ENCODE measurements at regions not wholly inside any gene's neighbourhood (a gene's known extent, or its start where the extent isn't known, plus 50 kb on each side); places are given as distances from the start of the nearest gene placed in this dataset.
"Not testable (repeated sequence)": the region's sequence is repeated elsewhere in the genome, so short reads cannot be mapped to it uniquely, and the experiment has no call there.

DNA sequence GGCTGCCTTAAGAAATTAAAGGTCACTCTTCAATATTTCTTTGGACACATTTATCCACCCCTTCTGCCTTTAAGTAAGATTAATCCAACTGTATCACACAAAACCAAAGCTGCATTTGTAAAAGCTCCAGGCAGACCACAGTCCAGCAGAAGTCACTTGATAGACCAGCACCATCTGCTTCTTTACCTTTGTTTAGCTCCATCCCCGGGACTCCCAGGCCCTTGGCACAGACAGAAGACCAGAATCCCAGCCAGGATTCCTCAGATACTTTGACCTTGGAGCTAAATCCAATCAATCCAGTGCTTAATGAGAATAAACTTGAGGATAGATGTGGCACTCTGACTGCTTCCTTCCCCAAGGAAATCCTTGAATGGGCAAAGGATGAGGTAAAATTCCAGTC lies 333.1 kb upstream of the RASGEF1B start:
- DNase-seq, result no peak

DNA sequence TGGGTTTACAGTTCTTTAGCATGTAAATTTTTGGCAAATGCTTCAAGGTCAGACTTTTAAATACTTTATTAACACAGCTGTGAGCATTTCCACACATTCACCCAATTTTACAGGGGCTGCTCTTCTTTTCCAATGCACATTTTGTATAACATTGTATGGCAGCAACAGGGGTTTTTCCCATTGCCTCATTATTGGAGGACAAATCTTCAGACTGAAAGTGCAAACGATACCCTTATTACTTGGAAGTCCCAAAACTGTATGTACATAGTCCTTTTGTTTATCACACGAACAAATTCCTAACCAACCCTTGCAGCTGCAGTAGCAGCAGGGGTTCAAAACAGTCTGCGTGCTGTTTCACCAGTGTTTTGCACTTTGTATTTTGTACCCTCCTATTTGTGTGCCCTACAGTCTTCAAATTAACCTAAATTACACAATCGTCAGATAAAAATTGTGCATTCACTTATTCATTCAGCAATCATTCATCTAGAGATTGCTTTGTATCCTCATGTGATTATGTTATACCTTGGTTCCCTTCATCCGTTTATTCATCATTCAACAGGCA lies 330.7 kb upstream of the RASGEF1B start:
- DNase-seq, result no peak

DNA sequence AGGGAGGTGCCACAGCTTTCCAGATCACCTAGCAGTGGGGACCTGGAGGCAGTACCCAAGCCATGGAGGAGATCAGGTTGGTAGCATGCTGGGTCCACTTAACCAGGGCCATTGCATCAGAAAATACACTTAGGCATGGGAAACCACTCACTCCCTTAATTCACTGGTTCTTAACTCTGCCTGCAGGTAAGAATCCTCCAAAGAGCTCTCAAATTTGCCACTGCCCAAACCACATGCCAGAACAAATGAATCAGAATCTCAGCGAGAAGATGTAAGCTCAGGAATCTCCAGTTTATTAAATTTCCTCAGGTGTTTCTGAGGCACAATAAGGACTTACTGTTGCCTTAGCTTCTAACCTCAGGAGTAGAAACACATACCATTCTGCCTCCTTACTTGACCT lies 327.7 kb upstream of the RASGEF1B start:
- DNase-seq, result no peak

DNA sequence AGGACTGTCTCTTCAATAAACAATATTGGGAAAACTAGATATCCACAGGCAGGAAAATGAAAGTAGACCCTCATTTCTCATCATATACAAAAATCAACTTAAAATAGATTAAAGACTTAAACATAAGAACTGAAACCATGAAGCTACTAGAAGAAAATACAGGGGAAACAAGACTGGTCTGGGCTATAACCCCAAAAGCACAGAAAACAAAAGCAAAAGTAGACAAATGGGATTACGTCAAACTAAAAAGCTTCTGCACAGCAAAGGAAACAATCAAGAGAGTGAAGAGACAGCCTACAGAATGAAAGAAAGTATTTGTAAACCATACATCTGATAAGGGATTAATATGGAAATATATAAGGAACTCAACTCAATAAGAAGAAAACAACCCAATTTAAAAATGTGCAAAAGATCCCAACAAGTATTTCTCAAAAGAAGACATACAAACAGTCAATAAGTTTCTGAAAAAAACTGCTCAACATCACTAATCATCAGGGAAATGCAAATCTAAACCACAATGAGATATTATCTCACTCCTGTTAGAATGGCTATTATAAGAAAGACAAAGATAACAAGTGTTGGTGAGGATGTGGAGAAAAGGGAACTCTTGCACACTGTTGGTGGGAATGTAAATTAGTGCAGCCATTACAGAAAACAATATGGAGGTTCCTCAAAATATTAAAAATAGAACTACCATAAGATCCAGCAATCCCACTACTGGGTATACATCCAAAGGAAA lies 325.3 kb upstream of the RASGEF1B start:
- no peak for DNase-seq

DNA sequence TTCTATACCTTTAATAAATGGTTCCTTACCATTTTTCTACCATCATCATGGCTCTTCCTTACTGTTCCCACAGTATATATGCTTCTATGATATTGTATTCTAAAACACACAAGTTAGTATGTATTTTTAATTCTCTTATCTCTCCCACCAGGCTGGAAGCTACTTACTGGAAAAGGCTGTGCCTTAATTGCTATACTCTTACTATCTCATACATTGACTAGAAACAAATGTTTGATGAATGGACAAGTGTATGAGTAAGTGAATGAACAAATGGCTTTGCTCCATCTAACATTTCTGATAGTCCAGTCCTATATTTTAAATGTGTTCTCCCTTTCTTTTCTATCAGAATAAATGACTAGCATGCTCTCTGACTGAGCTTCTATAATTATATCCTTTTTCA lies 320.8 kb upstream of the RASGEF1B start:
- no peak for DNase-seq

DNA sequence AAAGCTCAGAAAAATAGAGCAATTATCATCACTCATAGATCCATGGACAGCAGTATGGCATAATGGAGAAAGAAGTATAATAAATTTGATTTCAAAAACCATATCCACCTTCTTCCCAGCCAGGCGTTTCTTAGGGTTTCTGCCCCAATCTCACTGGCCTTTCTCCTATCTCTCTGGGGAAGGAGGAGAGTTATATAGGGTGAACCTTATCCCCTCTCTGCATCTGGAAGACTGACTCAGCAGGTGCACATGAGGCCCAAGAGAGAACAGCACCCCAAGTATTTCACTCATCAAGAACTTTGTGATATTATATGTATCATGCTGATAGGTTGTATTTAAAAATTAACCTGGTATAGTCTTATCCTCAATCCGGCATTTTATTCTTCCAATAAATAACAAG lies 318.8 kb upstream of the RASGEF1B start:
- DNase-seq, result no peak

DNA sequence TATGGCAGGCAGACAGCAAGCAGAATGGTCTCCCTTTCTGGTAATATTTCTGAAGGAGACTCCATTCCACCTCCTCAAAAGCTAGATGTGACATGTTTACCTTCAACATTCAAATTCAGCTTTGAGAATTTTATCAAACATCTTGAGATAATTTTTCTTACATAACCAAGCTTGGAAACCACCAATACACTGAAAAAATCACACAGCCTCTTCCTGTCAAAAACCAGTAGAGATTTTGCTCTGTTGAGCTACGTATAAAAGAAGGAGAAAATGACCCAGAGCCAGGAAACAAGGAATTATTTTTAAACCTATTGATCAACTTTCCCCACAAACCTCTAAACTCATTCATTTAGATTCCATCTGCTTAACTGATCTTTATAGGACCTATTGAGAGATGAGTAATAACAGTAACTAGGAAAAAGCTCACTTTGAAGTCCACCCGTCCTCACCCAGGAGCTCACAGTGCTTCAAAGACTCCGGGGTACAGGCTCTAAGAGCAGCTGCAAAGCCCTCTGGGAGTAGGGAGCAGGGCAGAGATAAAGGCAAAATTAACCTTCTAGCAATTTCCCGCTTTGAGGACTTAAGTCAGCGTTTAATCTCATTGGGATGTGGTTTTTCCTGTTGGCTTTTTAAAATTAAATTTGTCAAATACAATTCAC lies 318.2 kb upstream of the RASGEF1B start:
- no peak for DNase-seq

DNA sequence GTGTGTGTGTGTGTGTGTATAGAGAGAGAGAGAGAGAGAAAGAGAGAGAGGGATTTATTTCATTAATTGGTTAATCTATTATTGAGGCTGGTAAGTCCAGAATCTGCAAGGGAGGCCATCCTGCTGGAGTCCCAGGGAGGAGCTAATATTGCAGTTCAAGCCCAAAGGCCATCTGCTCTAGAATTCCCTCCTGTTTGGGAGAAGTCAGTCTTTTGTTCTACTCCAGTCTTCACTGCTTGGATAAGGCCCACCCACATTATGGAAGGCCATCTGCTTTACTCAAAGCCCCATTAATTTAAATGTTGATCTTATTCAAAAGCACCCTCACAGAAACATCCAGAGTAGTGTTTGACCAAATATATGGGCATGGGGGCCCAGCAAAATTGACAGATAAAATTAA lies 317.5 kb upstream of the RASGEF1B start:
- DNase-seq, result no peak

DNA sequence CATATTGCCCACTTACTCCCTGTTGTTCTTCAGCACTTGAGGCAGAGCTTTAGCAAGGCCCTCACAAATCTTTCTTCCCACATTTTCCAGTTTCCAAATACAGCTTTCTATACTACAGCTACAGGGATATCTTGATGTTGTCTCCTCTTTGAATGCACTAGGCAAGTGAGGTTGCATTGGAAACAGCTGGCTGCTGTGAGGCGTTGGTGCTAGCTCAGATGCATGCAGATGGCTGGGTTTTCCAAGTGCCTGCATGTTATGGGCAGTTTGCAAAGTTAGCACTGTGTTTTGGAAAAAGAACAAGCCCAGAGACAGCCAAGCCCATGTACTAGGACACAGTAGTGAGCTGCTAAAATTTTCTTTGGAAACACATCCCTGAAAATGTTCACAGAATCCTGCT lies 315.1 kb upstream of the RASGEF1B start:
- no peak for DNase-seq

DNA sequence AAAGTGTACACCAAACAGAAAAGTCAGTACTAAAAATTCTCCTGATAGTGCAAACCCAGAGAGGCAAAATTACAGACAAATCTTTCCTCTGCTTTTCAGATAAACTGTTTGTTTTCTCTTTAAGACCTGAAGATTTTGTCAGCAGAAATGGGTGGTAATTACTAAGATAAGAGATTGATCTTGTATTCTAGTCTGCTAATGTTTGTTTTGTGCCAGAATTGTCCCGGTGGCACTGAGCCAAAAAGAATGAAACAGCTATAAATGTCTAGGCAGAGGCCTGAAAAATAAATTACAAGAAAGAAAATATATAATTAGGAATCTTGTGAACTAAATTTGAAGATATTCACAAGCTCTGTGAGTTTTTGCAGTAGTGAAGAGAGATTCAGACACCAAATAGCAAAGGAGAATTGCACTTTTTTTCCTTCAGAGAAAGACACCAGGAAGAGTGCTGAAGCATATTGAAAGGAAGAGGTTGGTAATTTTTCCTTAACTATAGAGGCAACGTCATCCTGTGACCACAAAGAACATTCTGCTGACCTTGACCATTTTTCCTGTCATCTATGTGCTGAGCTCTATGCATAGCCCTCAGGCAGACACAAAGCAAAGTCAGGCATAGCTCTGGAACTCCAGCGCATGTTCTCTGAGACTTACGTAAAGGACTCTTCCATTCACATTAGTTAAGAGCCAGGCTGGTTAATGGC lies 314.5 kb upstream of the RASGEF1B start:
- DNase-seq, result peak; percentile 57

DNA sequence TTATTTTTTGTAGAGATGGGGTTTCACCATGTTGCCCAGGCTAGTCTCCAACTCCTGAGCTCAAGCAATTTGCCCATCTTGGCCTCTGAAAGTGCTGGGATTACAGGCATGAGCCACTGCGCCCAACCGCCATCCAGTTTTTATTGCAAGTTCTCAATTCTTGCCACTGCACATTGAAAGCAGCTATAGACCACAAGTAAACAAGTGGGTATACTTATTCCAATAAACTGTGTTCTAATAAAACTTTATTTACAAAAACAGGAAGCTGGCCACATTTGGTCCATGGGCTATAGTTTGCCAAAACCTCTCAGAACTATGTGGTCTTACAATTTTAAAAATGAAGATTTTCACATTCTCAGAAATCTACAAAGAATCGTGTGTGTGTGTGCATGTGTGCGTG lies 313.6 kb upstream of the RASGEF1B start:
- no peak for DNase-seq

DNA sequence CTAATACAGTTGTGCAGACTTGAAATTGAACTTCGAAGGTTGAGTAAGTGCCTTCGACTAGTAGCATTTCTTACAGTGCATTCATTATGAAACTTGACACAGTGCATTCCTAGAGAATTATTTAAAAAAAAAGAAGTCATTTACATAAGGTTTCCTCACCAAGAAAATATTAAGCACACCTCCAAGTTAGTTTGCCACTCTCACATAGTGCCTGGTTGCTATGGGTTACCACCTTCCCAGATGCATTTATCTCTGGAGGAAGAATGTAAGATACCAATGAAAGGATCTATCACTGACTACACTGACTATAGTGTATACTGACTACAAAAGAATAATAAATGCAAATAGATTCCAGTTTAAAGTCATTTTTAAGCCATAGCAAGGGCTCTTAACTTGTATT lies 311.9 kb upstream of the RASGEF1B start:
- DNase-seq, result no peak

DNA sequence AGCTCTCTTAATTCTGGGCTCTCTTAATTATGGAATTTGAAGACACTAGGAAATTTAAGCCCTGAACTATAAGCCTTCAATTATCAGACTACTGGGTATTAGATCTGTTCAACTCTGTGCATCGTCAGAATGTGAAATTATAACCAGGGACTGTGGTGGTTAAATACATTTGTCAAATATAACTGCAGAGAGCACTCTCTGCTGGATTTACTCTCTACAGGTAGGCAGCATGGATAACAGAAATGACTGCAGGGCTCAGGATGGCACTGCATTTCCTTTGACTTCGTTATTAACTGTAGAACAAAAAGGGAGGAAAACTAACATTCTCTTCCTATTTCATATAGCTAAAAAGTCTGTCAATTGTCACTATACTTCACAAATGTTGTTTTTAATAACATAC lies 310.1 kb upstream of the RASGEF1B start:
- DNase-seq, result no peak

DNA sequence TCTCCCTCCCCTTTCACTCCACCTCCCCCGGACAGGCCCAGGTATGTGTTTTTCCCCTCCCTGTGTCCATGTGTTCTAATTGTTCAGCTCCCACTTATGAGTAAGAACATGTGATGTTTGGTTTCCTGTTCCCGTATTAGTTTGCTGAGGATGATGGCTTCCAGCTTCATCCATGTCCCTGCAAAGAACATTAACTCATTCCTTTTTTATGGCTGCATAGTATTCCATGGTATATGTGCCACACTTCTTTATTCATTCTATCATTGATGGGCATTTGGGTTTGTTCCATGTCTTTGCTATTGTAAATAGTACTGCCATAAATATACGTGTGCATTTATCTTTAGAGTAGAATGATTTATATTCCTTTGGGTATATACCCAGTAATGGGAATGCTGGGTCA lies 306.0 kb upstream of the RASGEF1B start:
- DNase-seq, result not testable (repeated sequence)

DNA sequence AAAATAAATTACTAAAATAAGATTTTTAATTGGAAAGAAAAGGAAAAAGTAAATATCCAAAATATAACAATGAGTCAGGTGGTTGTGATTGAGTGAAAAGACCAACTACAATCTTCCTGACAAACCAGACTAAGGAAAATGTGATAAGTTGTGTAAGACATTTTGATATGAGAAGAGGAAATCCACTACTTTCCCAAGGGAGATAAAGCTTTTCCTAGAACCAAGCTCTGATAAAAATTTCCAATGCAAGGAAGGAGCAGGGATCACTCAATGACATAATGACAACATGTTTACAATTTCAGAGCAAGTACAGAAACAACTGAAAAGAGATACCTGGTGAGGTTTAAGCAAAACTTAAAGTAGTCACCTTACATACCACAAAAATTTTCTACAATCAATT lies 305.1 kb upstream of the RASGEF1B start:
- DNase-seq, result no peak

DNA sequence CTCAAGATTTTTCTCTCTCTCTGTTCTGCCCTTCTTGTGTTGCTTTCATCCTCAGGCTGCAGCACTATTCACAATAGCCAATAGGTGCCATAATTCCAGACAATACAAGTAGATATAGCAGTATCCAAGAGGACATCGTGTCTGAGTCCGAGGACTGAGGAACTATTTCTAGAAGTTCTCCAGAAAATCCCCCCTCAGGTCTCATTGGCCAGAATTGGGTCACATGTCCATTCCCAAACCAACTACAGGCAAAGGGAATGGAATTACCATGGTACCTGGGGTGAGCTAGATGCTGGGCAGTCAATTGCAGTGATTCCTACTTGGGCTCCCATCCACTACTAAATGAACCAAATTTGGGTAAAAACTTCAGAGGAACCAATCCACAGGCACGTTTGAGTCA lies 301.9 kb upstream of the RASGEF1B start:
- DNase-seq, result no peak

DNA sequence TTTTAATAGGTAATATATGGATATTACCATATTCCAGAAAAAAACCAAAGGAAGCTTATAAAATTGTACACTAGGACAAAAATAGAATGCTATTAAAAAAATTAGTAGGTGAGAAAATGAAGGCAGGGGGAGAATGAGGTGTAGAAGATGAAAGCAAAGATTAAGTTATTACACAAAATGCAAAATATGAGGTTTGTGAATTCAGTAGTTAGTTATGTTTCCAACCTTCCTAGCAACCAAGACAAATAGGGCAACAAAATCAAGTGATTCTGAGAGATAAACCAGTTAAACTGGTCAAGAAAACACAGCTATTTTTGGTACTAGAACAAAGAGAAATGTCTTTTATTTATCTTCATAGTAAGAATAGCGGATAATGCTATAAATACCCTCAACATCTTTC lies 300.0 kb upstream of the RASGEF1B start:
- no peak for DNase-seq

DNA sequence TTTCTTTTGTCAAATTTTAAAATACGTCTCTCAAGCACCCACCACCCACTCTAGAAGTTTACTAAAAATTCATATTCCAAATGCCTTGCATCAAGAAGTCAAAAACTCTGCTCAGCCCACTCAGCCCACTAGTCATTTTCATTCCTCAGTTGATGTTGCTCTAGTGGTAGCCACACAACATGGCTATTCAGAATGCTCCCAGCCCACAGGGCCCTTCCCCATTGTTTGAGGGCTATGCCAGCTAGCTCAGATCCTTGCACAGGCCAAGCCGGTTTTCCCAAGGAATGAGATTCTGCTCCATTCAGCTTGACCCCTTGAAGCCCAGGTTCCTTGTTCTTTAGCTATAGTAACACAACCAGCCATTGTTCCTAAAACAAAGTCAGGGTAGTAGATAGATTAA lies 297.5 kb upstream of the RASGEF1B start:
- DNase-seq, result no peak

DNA sequence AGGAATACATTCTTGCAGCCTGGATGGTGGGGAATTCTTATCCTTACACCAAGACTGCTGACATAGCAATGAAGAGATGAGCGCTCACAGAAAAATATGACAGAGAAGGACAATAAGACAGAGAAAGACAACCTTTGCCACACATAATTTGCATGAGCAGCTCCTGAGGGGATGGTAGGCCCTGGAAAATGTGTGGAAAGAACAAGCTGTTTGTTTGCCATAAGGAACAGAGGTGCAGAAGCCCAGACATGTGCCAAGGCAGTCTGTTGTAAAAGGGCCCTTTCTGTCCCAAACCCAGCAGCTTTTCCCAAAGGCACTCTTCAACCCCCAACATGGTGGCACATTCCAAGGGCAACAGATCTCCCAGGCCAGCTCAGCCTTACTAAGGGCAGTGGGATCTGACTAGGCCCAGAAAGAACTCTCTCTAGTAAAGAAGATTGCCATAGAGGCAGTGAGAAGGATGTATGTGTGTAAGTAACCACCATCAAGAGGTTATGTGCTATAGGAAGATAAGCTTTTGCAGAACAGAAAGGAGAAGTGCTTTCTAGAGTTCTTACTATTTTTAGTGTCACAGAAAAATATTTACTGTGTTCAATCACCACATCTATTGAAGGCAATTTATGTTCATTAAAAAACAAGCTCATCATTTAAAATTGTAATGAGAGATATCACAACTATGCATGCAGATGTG lies 287.0 kb upstream of the RASGEF1B start:
- no peak for DNase-seq

DNA sequence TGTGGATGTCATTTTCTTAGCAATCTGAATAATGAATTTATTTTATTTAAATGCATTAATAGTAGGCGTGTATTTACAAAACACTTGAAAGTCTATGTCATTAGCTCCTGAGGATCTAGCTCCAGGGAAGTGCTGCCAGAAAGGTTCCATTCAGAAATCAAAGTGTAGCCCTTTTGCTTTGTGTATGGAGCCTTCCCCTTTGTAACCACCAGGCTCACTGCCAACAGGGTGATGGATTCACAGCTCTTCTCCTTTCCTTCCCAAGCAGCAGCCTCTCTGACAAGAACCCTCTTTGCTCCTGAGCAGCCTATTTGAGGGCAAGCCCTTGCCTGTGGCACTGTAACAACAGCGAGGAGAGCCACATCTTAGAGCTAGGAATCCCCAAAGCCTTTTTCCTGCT lies 286.0 kb upstream of the RASGEF1B start:
- DNase-seq, result no peak

DNA sequence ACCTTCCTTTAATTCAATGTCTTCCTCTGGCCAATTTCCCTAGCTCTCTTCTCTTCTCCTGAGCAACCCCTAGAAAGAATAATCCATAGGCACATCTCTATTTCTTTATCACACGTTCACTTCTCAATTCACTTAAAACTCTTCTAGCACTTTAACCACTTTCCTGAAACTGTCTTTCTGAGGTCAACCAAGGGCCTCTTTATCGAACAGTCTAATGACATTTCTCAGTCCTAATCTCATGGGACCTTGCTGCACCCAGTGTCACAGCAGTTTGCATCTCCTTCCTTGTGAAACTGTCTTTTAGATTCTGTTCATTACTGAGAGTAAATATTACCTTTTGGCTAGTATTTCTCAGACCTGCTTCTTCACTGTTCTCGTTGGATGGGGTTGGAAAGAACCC lies 285.3 kb upstream of the RASGEF1B start:
- DNase-seq, result no peak

DNA sequence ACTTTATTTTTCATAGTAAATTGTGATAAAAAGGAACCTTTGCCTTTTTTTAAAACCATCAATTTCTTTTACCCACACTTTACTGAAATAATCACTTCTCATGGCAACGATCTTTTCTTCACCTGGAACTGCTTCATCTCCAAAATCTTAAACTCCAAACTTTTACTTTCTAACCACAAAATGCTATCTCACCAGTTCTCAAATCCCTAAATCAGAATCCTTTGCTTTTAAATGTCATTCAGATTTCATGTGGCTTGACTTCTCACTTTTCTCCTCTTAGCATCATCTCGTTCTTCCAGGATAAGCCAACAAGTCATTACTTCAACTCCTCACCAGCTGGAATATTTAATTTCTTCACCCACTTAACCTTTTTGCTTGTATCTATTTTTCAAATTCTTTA lies 284.3 kb upstream of the RASGEF1B start:
- DNase-seq, result no peak

DNA sequence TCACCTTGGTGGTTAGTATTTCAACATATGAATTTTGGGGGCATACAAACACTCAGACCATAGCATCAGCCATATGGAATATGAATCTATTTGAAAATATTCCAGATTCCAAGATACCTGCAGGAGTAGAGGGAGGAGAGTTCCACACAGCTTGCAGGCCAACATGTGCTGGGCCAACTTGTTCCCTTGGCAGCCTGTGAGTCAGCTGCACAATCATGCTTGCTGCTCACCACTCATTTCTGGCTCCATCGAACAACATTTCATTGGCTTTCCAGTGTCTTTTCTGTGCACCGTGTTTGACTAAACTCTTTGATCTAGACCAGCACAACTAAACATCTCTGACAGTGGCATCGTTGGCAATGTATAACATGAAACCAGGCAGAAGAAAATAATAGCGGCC lies 282.5 kb upstream of the RASGEF1B start:
- peak; percentile 39 for DNase-seq
